ENCODE measurements at regions not wholly inside any gene's neighbourhood (a gene's known extent, or its start where the extent isn't known, plus 50 kb on each side); places are given as distances from the start of the nearest gene placed in this dataset.

GRCh38 chr2:11009176-11009575 lies 97.4 kb downstream of the KCNF1 start:
- TF ChIP-seq POLR2A (IDR thresholded peaks at IDR 0.05; ENCODE audit: low read length) (no peak), GATA1 (IDR thresholded peaks at IDR 0.05; ENCODE audit: low read depth, low read length) (no peak)

Data from erythroblast (primary cell).